HG03175 (cell line): ENCODE measurements at regions not wholly inside any gene's neighbourhood (a gene's known extent, or its start where the extent isn't known, plus 50 kb on each side); places are given as distances from the start of the nearest gene placed in this dataset.

Source experiments
- ATAC-seq: cut with Tn5 transposase; IDR thresholded peaks from one replicate; pipeline ENCODE4 v1.9.1; 2021; ENCODE audit warnings: mild to moderate bottlenecking, moderate library complexity; ENCODE audit not compliant: unreplicated experiment

DNA sequence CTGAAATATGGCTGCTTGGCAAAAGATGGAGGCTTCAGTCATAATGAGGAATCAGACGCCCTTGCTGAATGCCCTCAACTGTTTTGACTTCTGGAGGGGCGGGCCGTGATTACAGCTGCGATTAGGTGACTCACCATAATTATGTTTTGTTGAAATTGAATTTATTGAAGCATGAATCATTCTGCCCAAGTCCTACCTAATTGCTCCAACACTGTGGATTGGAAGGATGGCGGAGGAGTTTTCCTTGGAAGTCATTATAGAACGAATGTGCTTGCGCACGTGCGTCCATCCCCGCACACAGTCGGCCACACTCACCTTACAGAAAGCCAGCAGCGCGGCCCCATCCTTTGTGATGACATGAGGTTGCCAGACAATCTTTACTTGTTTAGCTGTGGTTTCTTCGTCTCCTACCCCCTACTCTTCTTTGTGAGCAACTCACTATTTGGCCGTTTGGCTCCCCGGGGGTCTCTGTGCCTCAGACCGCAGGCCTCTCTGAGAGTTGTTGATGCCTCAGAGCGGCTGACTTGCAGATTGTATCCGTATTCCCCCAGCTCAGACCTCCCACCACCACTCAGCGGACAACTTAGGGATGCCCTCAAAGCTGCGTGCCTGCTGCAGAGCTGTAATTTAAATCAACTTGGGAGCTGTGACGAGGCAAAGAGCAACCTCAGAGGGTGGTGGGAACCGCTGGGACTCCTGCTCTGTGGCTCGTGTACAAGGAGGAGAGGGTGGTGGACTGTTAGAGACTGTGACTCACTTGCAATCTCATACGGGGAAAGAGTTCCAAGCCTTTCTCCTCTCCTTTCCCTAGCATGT lies 513.4 kb downstream of the TNS1 start:
- ATAC-seq, result no peak

DNA sequence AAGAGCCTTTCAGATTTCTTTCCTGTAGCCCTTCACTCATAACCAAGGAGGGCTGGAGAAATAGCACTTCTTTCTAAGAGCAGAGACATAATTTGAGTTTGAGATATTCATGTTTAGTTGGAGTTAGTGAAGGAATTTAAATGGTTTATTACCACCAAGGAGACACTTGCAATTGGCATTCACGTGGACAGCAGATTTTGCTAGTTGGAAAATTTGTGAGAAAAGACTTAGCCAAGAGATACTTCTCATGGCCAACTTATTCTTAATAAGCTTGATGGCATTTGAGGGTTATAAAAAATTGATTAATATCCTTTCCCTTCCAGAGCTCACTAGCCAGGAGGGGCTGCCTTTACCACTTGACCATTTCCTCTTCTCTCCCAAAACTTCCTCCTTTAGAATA lies 518.7 kb downstream of the TNS1 start:
- ATAC-seq, result no peak

DNA sequence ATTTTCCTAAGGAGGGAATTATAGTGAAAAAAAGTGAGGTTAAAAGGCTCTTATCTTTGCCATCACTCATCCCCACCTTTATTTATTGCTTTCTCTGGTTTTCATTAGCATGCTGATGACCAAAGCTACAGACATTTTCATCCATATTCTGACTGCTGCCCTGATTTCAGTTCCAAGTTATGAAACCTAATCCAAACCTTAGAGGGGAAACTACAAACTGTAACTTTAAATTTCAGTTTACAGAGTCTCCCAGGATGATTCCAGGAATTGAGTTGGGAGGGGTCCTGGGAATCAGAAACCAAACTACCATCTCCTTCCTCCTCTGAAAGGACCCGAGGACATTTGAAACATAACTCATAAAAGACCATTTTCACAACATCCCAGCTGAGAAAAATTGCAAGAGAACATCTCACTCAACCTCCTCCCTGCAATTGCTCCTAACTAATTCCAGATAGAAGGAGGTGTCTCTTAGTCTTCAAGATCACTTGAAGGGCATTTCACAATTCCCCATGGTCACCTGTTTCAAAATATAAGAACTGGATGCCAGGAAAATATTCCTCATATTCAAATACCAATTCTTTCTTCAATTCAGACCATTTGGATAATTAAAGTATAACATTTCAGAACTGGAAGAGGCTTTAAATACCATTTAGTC lies 520.6 kb downstream of the TNS1 start:
- ATAC-seq, result no peak

DNA sequence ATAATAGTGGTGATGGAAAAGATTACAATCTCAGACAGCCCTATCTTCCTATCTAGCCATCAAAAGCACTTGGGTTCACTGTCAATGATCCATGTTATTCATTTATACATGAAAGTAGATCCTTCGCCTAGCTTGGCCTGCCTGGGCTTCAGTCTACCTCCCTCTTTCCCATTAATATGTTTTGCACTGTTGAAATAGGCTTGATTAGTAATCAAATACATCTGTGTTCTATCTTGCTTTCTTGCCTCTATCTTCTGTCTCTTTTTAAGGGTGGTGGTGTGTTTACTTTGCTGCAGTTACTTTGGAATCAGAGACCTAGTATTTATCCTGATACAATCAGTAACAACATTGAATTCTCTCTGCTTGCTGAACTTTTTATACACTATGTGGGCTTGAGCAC lies 521.2 kb downstream of the TNS1 start:
- ATAC-seq, result no peak

DNA sequence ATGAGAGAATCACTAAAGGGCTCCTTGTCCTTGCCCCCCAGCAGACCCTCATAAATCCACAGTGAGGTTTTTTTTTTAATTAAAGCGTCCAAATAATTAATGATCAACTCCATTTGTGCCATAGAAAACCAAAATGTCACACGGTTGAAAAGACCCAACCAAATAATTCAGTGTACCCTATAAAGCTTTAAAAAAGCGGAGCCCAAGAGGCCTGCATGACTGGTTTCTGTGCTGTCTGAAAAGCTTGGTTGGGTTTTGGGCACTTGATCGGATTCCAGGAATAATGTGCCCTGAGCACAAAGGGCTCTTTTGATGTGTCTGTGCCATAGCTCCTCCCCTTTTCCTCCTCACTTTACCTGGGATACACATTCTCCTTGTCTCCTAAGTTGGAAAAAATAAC lies 523.2 kb downstream of the TNS1 start:
- no peak for ATAC-seq

DNA sequence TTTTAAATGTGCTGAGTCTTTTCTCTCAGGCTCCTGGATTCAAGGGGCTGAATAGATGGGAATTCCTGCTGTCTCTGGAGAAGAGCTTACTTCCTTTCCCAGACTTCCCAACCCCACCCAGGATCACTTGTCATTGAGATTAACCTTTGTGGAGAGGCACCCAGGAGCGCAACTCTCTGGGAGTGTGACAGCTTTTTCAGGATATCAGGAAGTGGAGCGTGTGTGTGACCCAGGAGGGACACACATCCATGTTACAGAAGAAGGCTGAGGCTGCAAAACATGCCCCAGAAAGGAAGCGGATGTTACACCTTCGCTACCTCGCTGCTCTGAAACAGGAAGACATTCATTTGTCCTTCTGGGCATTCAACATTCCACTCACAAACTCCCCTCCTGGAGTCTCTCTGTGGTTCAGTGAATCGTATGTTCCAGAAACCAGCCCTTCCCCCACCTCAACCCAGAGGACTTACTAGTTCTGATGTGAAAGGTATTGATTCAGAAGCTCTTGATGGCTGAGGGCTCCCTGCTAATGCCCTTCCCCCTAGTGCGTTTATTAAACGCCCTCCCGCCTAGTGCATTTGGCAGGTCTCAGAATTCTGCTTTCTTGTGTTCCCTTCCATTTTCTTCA lies 523.9 kb downstream of the TNS1 start:
- ATAC-seq, result no peak

DNA sequence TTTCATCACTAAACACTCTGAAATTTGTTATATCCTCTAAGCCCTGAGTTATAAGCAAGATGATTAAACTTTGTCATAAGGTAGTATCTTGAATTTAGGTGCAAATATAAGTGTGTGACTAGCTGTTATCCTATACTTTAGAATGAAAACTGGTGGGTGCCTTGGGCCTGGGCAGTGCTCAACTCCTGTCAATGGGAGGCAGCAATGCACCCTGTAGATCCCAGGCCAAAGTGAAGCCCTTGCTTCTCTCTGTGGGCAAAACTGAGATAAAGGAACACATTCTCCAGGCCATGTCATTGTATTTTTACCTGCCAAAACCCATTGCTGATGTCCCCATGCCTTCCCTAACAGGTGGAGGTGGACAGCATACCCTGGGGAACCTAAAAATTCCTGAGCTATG lies 525.2 kb downstream of the TNS1 start:
- no peak for ATAC-seq

DNA sequence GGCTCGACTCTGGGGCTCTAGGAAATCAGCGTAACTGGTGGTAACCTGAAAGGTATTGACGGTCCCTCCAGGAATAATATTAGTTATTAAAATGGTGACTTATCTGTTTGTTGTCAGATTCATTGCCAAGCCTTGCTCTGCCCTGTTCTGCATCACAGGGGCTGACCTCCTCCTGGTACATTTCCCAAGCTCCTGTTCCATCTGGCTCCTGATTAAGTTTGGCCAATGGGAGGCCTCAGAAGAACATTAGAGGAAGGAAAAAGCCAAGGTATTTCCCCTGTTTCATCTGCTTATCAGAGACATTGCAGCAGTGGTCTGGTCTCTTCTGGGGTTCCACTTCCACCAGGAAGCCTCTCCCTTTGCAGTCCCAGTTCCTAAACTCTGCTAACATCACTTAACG lies 527.0 kb downstream of the TNS1 start:
- no peak for ATAC-seq

DNA sequence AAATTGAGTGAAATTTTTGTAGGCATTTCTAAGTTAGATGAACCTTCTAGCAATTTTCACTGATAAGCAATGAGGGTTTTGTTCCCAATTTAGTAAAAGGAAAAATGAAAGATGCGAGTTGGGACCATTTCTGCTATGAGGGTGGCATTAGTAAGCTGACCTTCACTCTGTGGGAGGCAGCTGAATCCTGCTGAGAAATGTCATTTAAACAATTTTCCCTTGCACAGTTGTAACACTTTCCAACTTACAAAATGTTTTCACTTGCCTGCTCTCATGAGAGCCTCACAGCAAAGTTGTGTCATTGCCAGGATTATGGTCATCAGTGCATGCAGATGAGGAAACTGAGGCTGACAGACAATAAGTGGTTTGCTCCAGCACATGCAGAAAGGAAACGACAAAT lies 527.7 kb downstream of the TNS1 start:
- no peak for ATAC-seq

DNA sequence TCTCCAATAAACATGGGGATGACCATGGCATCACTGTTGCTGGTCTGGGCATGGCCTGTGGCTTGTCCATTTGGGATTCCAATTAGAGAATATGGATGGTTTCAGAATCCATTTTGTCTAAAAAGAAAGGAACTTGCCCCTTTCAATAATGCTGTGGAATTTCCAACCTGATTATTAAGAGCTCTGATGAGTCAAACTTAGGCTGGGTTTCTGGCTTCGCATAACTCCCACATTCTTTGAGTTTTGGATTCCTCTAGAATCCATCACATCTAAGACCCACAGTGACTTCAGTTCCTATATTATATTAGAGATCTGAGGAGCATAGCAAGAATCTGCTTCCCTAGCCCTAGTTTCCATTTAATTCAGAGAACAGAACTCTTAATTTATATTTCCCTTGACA lies 531.5 kb downstream of the TNS1 start:
- no peak for ATAC-seq

DNA sequence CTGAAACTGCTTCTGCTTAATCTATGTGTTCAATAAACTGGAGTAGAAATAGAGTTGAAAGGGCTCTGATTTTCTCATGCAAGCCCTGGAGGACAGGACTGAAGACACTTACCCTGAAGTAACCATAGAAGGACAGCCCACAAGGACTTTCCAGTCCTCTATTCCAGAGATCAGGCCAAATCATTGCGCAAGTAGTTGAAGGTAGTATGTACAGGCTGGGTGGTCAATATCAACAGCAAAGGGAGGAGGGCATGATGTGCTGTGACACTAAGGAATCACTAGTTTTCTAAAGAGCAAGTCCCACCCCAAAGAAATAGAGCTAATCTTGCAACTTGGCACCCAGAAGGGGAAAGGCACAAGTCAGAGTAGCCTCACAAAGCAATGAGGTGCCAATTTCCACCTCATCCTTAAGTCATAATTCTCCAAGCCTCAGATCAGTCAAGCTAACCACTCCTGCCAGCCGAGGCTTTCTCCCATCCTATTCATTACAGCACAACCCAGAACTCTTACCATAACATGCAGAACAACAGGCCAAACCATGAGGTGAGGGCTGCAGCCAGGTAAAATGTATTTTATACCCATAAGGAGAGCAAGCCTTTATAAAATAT lies 533.5 kb downstream of the TNS1 start:
- no peak for ATAC-seq

DNA sequence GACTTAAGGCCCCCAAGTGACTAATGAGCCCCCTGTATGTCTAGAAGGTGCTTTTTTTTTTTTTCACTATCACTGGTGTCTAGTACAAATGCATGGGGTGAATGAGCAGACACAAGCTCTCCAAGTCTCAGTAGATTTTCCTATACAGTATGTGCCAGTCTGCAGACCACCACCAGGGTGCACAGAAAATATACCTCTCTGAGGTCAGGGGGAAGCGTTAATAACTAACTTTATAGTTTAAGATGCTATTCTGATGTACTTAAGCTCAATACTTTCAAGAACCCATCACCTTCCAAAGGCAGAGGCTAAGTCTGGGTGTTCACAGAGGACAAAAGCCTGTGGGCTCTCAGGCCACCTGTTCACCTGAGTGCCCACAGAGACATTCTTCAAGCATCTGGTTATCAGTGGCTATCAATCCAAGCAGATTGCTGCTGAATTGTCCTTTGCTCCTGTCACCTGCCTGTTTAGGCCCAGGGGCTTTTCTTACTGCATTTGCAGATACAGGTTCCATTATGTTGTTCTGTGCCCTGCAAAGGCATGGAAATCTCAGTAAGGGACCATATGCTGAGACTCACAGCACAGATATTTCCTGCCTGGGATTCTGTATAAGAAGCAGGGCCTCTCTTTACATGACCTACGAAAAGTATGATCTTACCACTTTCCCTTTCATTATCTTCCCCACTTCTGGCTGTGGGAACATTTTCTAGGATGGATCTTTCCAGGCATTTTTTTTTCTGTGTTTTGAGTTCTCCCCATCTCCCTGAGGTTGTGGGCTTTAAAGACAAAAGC lies 534.6 kb downstream of the TNS1 start:
- no peak for ATAC-seq

DNA sequence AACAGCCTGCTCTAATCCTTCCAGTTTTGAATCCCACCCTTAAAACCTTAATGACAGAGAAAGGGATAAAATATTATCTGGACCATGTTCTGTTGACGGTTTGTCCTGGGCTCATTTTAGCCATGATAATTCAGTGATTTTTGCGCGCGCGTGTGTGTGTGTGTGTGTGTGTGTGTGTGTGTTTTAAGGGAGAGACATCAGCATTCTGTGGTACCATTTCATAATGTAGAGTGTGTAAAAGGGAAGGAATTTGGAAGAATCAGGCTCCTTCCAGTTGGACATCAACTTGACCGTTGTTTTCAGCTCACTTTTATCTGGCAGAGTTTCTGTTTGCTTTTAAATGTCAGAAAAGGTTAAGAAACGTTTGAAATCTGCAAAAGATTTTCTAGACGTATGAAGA lies 535.5 kb downstream of the TNS1 start:
- ATAC-seq, result no peak

DNA sequence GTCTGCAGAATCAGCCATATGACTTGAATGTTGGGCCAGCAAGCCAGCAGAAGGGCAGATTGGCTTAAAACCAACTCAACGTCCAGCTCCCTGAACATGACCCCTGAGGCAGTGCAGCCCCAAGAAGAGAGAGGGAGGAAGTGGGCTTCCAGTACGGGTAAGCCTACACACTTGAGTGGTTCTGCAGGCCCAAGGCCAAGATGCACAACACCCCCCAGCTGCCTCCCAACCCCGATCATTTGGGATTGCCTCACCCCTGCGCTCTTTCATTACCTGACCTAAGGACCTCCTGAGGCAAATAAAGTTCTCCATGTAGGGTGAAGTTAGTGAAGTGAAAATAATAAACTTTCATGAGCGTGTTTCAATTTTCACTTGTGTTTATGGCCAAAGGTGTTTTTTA lies 536.0 kb downstream of the TNS1 start:
- no peak for ATAC-seq

DNA sequence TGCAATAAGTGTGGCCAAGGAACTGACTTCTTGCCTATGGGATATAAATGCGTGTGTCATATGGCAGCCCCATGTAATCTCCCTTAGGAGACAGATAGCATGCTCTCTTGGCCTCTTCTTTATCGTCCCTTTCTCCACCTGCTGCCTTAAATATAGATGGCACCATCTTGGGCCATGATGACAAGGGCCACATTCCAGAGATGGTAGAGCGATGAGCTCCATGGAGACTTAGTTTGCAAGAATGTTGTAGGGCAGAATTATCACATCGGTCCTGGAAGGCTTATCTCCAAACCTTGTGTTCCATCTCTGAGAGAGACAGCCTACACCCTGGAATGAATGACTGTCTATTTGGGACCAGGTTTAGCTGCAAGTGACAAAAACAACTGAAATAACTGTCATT lies 536.7 kb downstream of the TNS1 start:
- ATAC-seq, result no peak

DNA sequence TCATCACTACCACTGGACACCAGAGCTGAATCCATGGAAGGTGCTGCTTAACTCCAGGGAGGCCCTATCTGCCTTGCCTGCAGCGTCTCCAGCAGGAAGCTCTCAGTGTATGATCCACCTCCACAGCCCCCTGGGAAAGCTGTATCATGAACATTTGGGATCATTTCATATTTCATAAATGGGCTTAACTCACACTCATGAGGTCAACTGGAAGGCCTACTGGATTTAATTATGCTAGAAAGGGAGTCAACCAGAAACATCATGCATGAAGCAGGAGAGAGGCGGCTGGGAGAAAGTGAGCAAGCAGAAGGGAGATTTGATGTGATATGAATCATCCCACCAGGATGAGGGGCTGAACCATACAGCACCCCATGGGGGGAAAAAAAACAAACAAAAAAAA lies 537.7 kb downstream of the TNS1 start:
- ATAC-seq, result no peak

DNA sequence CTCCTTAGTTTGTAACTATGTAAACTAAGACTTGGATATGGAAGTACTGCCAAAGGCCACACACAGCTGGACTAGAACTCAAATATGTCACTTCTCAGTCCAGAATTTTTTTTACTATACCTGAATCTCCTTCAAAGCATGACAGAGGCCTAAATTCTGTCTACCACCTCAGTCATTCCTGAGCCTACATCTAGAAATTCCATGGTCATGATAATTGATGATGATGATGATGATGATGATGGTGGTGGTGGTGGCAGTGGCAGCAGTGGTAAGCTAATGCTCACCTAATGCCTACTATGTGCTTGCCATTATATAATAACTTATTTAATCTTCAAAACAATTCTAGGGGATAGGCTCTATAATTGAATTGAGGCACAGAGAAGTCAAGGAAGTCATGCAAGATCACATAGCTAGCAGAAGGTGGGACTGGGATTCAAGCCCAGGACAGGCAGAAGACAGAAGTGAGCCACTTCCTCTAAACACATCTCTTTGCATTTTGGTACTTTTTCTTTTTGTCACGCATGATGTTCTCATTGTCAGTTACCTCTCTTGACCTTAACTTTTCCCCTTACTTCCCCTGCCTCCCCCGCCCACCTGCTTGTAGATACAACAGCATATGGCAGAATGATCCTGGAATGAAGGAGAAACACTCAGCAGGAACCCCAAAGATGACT lies 539.3 kb downstream of the TNS1 start:
- no peak for ATAC-seq

DNA sequence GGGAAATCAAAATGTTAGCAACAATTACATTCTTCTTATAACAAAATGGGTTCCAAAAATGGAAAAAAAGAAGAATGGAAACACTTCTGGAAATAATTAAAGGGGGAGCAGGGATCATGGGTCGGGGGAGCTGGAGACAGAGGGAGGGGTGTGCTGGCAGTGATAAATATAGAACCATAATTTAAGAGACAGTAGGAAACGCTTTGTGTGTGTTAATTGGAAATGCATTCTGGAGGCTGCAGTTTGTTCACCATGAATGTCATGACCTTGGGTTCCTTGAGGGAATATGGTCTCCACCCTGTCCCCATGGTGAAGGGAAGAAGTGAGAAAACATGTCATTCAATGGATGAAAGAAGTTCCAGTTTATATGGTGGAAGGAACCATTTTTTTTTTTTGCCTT lies 540.7 kb downstream of the TNS1 start:
- ATAC-seq, result no peak

DNA sequence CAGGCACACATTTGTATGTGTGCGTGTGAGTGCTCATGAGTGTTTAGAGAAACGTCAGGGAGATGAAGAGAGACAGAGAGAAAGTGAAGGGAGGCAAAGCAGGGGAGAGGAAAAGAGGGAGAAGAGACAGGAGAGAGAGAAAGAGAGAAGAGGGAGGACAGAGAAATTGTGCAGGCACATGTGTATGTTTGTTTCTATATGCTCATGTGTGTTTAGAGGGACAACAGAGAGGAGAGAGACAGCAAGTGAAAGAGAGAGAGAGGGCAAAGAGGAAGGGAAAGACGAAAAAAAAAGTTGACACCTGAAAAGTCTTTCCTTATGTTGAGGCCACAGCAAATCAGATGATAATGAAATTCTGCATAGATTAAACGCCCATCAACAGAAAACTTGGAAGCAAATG lies 541.1 kb downstream of the TNS1 start:
- no peak for ATAC-seq

DNA sequence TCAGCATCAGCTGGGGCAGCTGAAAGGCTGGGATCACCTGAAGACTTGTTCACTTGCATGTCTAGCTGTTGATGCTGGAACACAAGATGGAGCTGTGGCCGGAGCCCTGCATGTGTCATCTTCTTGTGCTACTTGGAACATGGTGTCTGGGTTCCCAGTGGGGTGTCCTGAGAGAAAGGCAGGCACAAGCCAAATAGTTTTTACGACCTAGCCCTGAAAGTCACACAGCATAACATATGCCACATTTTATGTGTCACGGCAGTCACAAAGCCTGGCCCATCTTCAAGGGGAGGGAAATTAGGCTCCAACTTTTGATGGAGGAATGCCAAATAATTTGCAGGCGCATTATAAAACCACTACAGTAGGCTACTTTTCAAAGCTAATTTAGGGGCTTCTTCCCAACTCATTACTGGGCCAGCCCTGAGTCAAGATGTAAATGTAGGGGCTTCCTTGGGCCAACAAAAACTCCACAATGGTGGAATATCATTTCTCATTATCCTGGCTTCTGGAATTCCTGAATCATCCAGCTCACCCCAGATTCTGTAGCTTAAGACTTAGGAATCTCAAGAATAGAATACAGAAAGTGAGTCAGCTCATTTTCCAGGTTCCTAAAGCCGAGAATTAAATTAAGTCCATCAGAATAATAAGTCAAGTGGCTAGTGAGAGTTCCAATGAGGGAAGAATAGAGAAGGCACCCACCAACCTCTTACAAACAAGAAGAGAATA lies 543.0 kb downstream of the TNS1 start:
- no peak for ATAC-seq
